ENCODE measurements at regions not wholly inside any gene's neighbourhood (a gene's known extent, or its start where the extent isn't known, plus 50 kb on each side); places are given as distances from the start of the nearest gene placed in this dataset. TPM values are rescaled to one million over a fixed set of nuclear protein-coding genes. Genes with fewer than 3 reads are reported as not detected.

DNA sequence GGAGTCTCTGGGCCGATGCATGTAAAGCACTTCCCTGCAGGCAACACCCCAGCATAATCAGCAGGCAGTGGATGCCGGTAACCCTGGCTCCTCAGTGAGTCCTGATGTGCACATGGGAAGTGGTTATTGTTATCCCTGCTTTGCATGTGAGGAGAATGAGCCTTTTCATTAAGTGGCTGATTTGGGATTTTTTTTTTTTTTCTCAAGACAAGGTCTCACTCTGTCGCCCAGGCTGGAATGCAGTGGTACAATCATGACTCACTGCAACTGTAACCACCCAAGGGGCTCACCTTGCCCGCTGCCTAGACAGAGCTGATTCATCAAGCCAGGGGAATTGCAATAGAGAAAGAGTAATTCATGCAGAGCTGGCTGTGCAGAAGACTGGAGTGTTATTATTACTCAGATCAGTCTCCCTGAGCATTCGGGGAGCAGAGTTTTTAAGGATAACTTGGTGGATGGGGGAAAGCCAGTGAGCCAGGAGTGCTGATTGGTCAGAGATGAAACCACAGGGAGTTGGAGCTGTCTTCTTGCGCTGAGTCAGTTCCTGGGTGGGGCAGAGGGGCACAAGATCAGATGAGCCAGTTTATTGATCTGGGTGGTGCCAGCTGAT is 95.4 kb downstream of the SOCS6 start:
- TF ChIP-seq, protein P1, sequence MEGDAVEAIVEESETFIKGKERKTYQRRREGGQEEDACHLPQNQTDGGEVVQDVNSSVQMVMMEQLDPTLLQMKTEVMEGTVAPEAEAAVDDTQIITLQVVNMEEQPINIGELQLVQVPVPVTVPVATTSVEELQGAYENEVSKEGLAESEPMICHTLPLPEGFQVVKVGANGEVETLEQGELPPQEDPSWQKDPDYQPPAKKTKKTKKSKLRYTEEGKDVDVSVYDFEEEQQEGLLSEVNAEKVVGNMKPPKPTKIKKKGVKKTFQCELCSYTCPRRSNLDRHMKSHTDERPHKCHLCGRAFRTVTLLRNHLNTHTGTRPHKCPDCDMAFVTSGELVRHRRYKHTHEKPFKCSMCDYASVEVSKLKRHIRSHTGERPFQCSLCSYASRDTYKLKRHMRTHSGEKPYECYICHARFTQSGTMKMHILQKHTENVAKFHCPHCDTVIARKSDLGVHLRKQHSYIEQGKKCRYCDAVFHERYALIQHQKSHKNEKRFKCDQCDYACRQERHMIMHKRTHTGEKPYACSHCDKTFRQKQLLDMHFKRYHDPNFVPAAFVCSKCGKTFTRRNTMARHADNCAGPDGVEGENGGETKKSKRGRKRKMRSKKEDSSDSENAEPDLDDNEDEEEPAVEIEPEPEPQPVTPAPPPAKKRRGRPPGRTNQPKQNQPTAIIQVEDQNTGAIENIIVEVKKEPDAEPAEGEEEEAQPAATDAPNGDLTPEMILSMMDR (IDR thresholded peaks at IDR 0.05) = no peak
- no peak for TF ChIP-seq POLR2AphosphoS5 (IDR thresholded peaks at IDR 0.05; ENCODE audit: insufficient read depth in 1 of 2, low read depth in 1 of 2)
- no peak for TF ChIP-seq POLR2A (IDR thresholded peaks at IDR 0.05)
- Histone ChIP-seq H3K4me1 (peaks cover 12% of the 10 kb centered on the region), H3K36me3 (no peaks in the 10 kb centered on the region), H3K4me3 (no peak overlapping the region), H3K27ac (no peak overlapping the region), H3K27me3 (no peaks in the 10 kb centered on the region), H3K9me3 (no peaks in the 10 kb centered on the region)
- no peak for DNase-seq (ENCODE audit: extremely low spot score in 2 of 2)
- intact Hi-C loops (cut with DNase I) = no loop called here

- intact Hi-C loops (cut with DNase I) = no loop called here
- TF ChIP-seq POLR2A (IDR thresholded peaks at IDR 0.05) (no peak), POLR2AphosphoS5 (IDR thresholded peaks at IDR 0.05; ENCODE audit: insufficient read depth in 1 of 2, low read depth in 1 of 2) (no peak)
- TF ChIP-seq, protein P1 (IDR thresholded peaks at IDR 0.05) = no peak
These were observed 94.3 kb downstream of the SOCS6 start for GRCh38 chr18:70382992-70383717.

GRCh38 chr18:70382017-70382416 is 93.2 kb downstream of the SOCS6 start:
- Histone ChIP-seq H3K27me3 (no peaks in the 10 kb centered on the region), H3K27ac (no peak overlapping the region), H3K4me1 (peaks cover 12% of the 10 kb centered on the region), H3K9me3 (no peaks in the 10 kb centered on the region), H3K4me3 (no peak overlapping the region), H3K36me3 (no peaks in the 10 kb centered on the region)
- no peak for DNase-seq (ENCODE audit: extremely low spot score in 2 of 2)
- intact Hi-C loops (cut with DNase I) = no loop called here
- TF ChIP-seq, protein P1 (IDR thresholded peaks at IDR 0.05) = no peak
- no peak for TF ChIP-seq POLR2AphosphoS5 (IDR thresholded peaks at IDR 0.05; ENCODE audit: insufficient read depth in 1 of 2, low read depth in 1 of 2)
- TF ChIP-seq POLR2A (IDR thresholded peaks at IDR 0.05) = no peak

More at GRCh38 chr18:70382992-70383717, 94.3 kb downstream of the SOCS6 start:
- no peaks in the 10 kb centered on the region for H3K9me3 ChIP-seq
- H3K4me3 ChIP-seq = no peak overlapping the region
- no peak overlapping the region for H3K27ac ChIP-seq
- peaks cover 12% of the 10 kb centered on the region for H3K4me1 ChIP-seq
- no peak for DNase-seq (ENCODE audit: extremely low spot score in 2 of 2)
- H3K36me3 ChIP-seq = no peaks in the 10 kb centered on the region
- no peaks in the 10 kb centered on the region for H3K27me3 ChIP-seq

DNA sequence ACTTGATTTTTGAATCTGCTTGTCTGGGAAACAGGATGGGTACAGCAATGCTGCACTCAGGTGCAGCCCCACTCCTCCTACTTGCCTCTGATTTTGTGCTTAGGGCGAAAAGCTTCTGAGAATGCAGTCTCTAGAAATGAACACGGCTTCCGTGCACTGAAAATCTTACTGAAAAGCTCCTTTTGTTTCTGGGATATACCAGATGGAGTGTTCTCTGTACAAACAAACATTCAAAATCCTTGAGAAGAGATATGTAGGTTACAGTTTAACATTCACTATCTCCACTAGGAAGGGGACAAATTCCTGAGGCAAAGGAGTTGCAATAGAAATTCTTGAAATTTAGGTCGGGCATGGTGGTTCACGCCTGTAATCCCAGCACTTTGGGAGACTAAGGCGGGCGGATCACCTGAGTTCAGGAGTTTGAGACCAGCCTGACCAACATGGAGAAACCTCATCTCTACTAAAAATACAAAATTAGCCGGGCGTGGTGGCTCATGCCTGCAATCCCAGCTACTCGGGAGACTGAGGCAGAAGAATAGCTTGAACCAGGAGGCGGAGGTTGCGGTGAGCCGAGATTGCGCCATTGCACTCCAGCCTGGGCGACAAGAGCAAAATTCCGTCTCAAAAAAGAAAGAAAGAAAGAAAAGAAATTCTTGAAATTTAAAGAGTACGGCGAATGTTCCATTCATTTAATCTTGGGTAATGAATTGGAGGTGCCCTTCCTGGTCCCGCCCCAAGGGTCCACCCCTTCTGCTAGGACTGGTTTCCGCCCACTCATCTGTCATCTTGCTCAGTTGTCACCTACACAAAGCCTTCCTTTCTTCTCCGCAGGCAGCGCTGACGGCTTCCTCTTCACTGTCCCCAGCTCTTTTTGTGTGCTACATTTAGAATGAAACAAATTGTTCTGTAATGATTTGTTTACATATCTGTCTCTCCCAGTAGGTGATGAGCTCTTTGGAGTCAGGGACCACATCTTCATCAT is 92.4 kb downstream of the SOCS6 start:
- H3K36me3 ChIP-seq = no peaks in the 10 kb centered on the region
- H3K27ac ChIP-seq = no peak overlapping the region
- H3K4me1 ChIP-seq = peaks cover 12% of the 10 kb centered on the region
- intact Hi-C loops (cut with DNase I) = no loop called here
- no peaks in the 10 kb centered on the region for H3K9me3 ChIP-seq
- DNase-seq (ENCODE audit: extremely low spot score in 2 of 2) = no peak
- no peak overlapping the region for H3K4me3 ChIP-seq
- TF ChIP-seq, protein P1 (IDR thresholded peaks at IDR 0.05) = no peak
- H3K27me3 ChIP-seq = no peaks in the 10 kb centered on the region

Small RNA genes in the stretch of these regions (small RNA-seq; reads per million reads assigned to genes)
- not detected for gene RN7SL795P
